ENCODE measurements at regions not wholly inside any gene's neighbourhood (a gene's known extent, or its start where the extent isn't known, plus 50 kb on each side); places are given as distances from the start of the nearest gene placed in this dataset.

GRCh38 chr12:17369556-17369955 lies 720.4 kb downstream of the RERGL start:
- Histone ChIP-seq H3K9me2 (ENCODE audit: low read depth, low read length) (no peaks in the 10 kb centered on the region), H2AFZ (ENCODE audit: low read length) (no peak overlapping the region), H3K79me2 (ENCODE audit: insufficient read depth, low read length) (no peaks in the 10 kb centered on the region), H3K9me3 (ENCODE audit: low read length) (no peaks in the 10 kb centered on the region), H3K4me3 (ENCODE audit: low read depth, low read length, poor library complexity, severe bottlenecking) (no peak overlapping the region), H3F3A (ENCODE audit: insufficient read depth, low read length) (no peaks in the 10 kb centered on the region), H3K36me3 (ENCODE audit: insufficient read depth, low read length) (no peaks in the 10 kb centered on the region), H4K20me1 (ENCODE audit: insufficient read depth, low read length) (no peaks in the 10 kb centered on the region), H3K9ac (ENCODE audit: low read length) (no peak overlapping the region), H3K27ac (ENCODE audit: low read depth, low read length, poor library complexity, severe bottlenecking) (no peak overlapping the region), H3K27me3 (ENCODE audit: insufficient read depth, low read length) (no peaks in the 10 kb centered on the region), H3K4me1 (ENCODE audit: insufficient read depth, low read length, severe bottlenecking) (no peaks in the 10 kb centered on the region), H3K4me2 (ENCODE audit: low read length) (no peak overlapping the region)
- TF ChIP-seq, protein P1, sequence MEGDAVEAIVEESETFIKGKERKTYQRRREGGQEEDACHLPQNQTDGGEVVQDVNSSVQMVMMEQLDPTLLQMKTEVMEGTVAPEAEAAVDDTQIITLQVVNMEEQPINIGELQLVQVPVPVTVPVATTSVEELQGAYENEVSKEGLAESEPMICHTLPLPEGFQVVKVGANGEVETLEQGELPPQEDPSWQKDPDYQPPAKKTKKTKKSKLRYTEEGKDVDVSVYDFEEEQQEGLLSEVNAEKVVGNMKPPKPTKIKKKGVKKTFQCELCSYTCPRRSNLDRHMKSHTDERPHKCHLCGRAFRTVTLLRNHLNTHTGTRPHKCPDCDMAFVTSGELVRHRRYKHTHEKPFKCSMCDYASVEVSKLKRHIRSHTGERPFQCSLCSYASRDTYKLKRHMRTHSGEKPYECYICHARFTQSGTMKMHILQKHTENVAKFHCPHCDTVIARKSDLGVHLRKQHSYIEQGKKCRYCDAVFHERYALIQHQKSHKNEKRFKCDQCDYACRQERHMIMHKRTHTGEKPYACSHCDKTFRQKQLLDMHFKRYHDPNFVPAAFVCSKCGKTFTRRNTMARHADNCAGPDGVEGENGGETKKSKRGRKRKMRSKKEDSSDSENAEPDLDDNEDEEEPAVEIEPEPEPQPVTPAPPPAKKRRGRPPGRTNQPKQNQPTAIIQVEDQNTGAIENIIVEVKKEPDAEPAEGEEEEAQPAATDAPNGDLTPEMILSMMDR (IDR thresholded peaks at IDR 0.05; ENCODE audit: low read length), result no peak
- no peak for TF ChIP-seq EZH2 (IDR thresholded peaks at IDR 0.05; ENCODE audit: borderline replicate concordance, low read length)

DNA sequence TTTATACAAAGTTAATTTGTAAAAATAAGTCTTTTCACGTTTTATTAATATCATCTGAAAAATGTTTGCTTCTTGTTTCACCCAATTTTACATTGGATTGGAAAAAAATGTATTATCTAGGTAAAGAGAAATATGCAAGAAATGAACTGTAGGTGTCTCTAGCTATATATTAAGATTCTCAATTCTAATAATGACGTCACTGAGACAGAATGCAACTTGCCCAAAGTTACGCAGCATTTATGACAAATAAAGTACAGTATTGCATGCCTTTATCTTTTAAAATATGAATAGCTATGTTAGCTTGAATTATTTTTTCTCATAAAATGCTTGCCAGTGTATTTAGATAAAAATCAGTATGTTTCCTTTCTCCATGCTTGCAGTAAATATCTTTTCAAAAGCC lies 728.8 kb downstream of the RERGL start:
- TF ChIP-seq, protein P1 (IDR thresholded peaks at IDR 0.05; ENCODE audit: low read length), result no peak
- no peak overlapping the region for H3K4me3 ChIP-seq (ENCODE audit: low read depth, low read length, poor library complexity, severe bottlenecking)
- no peaks in the 10 kb centered on the region for H3K79me2 ChIP-seq (ENCODE audit: insufficient read depth, low read length)
- no peak overlapping the region for H2AFZ ChIP-seq (ENCODE audit: low read length)
- no peaks in the 10 kb centered on the region for H3K4me1 ChIP-seq (ENCODE audit: insufficient read depth, low read length, severe bottlenecking)
- H4K20me1 ChIP-seq (ENCODE audit: insufficient read depth, low read length), result no peaks in the 10 kb centered on the region
- H3K27me3 ChIP-seq (ENCODE audit: insufficient read depth, low read length), result no peaks in the 10 kb centered on the region
- H3K27ac ChIP-seq (ENCODE audit: low read depth, low read length, poor library complexity, severe bottlenecking), result no peak overlapping the region
- no peaks in the 10 kb centered on the region for H3K9me3 ChIP-seq (ENCODE audit: low read length)
- no peaks in the 10 kb centered on the region for H3F3A ChIP-seq (ENCODE audit: insufficient read depth, low read length)
- H3K4me2 ChIP-seq (ENCODE audit: low read length), result no peak overlapping the region
- no peaks in the 10 kb centered on the region for H3K36me3 ChIP-seq (ENCODE audit: insufficient read depth, low read length)
- no peak overlapping the region for H3K9ac ChIP-seq (ENCODE audit: low read length)
- no peaks in the 10 kb centered on the region for H3K9me2 ChIP-seq (ENCODE audit: low read depth, low read length)

GRCh38 chr12:17358835-17359234 lies 731.2 kb downstream of the RERGL start:
- TF ChIP-seq, protein P1 (IDR thresholded peaks at IDR 0.05; ENCODE audit: low read length), result no peak
- no peak for TF ChIP-seq EZH2 (IDR thresholded peaks at IDR 0.05; ENCODE audit: borderline replicate concordance, low read length)
- Histone ChIP-seq H3K79me2 (ENCODE audit: insufficient read depth, low read length) (no peaks in the 10 kb centered on the region), H2AFZ (ENCODE audit: low read length) (no peak overlapping the region), H3K27ac (ENCODE audit: low read depth, low read length, poor library complexity, severe bottlenecking) (no peak overlapping the region), H3K4me2 (ENCODE audit: low read length) (no peak overlapping the region), H3K9ac (ENCODE audit: low read length) (no peak overlapping the region), H4K20me1 (ENCODE audit: insufficient read depth, low read length) (no peaks in the 10 kb centered on the region), H3K36me3 (ENCODE audit: insufficient read depth, low read length) (no peaks in the 10 kb centered on the region), H3K27me3 (ENCODE audit: insufficient read depth, low read length) (no peaks in the 10 kb centered on the region), H3K4me1 (ENCODE audit: insufficient read depth, low read length, severe bottlenecking) (no peaks in the 10 kb centered on the region), H3K9me3 (ENCODE audit: low read length) (no peaks in the 10 kb centered on the region), H3F3A (ENCODE audit: insufficient read depth, low read length) (no peaks in the 10 kb centered on the region), H3K9me2 (ENCODE audit: low read depth, low read length) (no peaks in the 10 kb centered on the region), H3K4me3 (ENCODE audit: low read depth, low read length, poor library complexity, severe bottlenecking) (no peak overlapping the region)
